ENCODE measurements at regions not wholly inside any gene's neighbourhood (a gene's known extent, or its start where the extent isn't known, plus 50 kb on each side); places are given as distances from the start of the nearest gene placed in this dataset.

DNA sequence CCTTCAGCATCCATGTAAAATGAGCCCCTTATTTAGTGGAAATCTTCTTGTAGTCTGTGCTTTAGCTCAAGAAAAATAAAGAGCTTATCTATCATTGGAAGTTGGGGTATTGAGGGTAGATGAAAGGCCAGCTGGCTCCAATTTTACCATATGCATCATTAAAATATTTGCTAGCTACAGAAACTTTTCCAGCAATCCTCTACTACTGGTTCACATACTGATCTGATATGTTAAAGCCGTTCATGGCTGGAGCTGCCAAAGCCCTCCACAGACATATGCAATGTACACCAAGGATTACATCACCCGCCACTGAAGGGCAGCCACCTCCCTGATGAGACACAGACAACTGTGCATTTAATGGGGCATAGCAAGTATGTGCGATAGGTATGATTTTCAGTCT, 1205.3 kb downstream of the GALC start:
- TF ChIP-seq BRCA1 (CRISPR knock-in tag; IDR thresholded peaks at IDR 0.05) (no peak), POLR2A (IDR thresholded peaks at IDR 0.05; ENCODE audit: insufficient read depth in 1 of 2, low read depth in 2 of 2, low read length in 2 of 2) (no peak), ELF3 (CRISPR knock-in tag; IDR thresholded peaks at IDR 0.05) (no peak), CHD2 (IDR thresholded peaks at IDR 0.05; ENCODE audit: low read depth, low read length) (no peak), ZNF530 (CRISPR knock-in tag; IDR thresholded peaks at IDR 0.05; ENCODE audit: low read depth) (no peak), CBFB (CRISPR knock-in tag; IDR thresholded peaks at IDR 0.05) (no peak)
- TF ChIP-seq, protein P1, sequence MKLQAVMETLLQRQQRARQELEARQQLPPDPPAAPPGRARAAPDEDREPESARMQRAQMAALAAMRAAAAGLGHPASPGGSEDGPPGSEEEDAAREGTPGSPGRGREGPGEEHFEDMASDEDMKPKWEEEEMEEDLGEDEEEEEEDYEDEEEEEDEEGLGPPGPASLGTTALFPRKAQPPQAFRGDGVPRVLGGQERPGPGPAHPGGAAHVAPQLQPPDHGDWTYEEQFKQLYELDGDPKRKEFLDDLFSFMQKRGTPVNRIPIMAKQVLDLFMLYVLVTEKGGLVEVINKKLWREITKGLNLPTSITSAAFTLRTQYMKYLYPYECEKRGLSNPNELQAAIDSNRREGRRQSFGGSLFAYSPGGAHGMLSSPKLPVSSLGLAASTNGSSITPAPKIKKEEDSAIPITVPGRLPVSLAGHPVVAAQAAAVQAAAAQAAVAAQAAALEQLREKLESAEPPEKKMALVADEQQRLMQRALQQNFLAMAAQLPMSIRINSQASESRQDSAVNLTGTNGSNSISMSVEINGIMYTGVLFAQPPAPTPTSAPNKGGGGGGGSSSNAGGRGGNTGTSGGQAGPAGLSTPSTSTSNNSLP (IDR thresholded peaks at IDR 0.05; ENCODE audit: low read depth, low read length), result no peak
- TF ChIP-seq, protein P2, sequence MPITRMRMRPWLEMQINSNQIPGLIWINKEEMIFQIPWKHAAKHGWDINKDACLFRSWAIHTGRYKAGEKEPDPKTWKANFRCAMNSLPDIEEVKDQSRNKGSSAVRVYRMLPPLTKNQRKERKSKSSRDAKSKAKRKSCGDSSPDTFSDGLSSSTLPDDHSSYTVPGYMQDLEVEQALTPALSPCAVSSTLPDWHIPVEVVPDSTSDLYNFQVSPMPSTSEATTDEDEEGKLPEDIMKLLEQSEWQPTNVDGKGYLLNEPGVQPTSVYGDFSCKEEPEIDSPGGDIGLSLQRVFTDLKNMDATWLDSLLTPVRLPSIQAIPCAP (CRISPR knock-in tag; IDR thresholded peaks at IDR 0.05; ENCODE audit: low read depth), result no peak
- TF ChIP-seq, protein P3, sequence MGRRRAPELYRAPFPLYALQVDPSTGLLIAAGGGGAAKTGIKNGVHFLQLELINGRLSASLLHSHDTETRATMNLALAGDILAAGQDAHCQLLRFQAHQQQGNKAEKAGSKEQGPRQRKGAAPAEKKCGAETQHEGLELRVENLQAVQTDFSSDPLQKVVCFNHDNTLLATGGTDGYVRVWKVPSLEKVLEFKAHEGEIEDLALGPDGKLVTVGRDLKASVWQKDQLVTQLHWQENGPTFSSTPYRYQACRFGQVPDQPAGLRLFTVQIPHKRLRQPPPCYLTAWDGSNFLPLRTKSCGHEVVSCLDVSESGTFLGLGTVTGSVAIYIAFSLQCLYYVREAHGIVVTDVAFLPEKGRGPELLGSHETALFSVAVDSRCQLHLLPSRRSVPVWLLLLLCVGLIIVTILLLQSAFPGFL (CRISPR knock-in tag; IDR thresholded peaks at IDR 0.05), result no peak
- TF ChIP-seq, protein P4, sequence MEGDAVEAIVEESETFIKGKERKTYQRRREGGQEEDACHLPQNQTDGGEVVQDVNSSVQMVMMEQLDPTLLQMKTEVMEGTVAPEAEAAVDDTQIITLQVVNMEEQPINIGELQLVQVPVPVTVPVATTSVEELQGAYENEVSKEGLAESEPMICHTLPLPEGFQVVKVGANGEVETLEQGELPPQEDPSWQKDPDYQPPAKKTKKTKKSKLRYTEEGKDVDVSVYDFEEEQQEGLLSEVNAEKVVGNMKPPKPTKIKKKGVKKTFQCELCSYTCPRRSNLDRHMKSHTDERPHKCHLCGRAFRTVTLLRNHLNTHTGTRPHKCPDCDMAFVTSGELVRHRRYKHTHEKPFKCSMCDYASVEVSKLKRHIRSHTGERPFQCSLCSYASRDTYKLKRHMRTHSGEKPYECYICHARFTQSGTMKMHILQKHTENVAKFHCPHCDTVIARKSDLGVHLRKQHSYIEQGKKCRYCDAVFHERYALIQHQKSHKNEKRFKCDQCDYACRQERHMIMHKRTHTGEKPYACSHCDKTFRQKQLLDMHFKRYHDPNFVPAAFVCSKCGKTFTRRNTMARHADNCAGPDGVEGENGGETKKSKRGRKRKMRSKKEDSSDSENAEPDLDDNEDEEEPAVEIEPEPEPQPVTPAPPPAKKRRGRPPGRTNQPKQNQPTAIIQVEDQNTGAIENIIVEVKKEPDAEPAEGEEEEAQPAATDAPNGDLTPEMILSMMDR (CRISPR knock-in tag; IDR thresholded peaks at IDR 0.05), result no peak
